GM21529 (cell line): ENCODE measurements at regions not wholly inside any gene's neighbourhood (a gene's known extent, or its start where the extent isn't known, plus 50 kb on each side); places are given as distances from the start of the nearest gene placed in this dataset.
A peak's percentile ranks its signal among the peaks of the same experiment; 100 is the strongest.

Source experiments
- ATAC-seq: cut with Tn5 transposase; IDR thresholded peaks from one replicate; pipeline ENCODE4 v1.9.1; 2021; ENCODE audit not compliant: unreplicated experiment

- no peak for ATAC-seq
These were observed 118.2 kb upstream of the C7orf33 start for GRCh38 chr7:148472406-148472805.

GRCh38 chr7:148473703-148474480 is 116.7 kb upstream of the C7orf33 start:
- ATAC-seq: no peak

- ATAC-seq: no peak
These were observed 116.0 kb upstream of the C7orf33 start for GRCh38 chr7:148474481-148475025.

GRCh38 chr7:148478551-148478950 is 112.0 kb upstream of the C7orf33 start:
- no peak for ATAC-seq

- no peak for ATAC-seq
These were observed 110.0 kb upstream of the C7orf33 start for GRCh38 chr7:148480479-148481146.

GRCh38 chr7:148481147-148481526 is 109.4 kb upstream of the C7orf33 start:
- ATAC-seq: no peak

- no peak for ATAC-seq
These were observed 108.5 kb upstream of the C7orf33 start for GRCh38 chr7:148481971-148482626.

- ATAC-seq: no peak
These were observed 106.9 kb upstream of the C7orf33 start for GRCh38 chr7:148483515-148484308.

GRCh38 chr7:148484486-148484885 is 106.1 kb upstream of the C7orf33 start:
- ATAC-seq: no peak

- ATAC-seq: no peak
These were observed 104.9 kb upstream of the C7orf33 start for GRCh38 chr7:148485618-148486017.

- no peak for ATAC-seq
These were observed 103.6 kb upstream of the C7orf33 start for GRCh38 chr7:148486937-148487336.

- ATAC-seq: no peak
These were observed 102.7 kb upstream of the C7orf33 start for GRCh38 chr7:148487912-148488311.

GRCh38 chr7:148489678-148490077 is 100.9 kb upstream of the C7orf33 start:
- no peak for ATAC-seq

- ATAC-seq: no peak
These were observed 98.3 kb upstream of the C7orf33 start for GRCh38 chr7:148492157-148492860.

GRCh38 chr7:148495605-148496004 is 95.0 kb upstream of the C7orf33 start:
- ATAC-seq: no peak

GRCh38 chr7:148500978-148501377 is 89.6 kb upstream of the C7orf33 start:
- no peak for ATAC-seq

GRCh38 chr7:148503900-148504487 is 86.6 kb upstream of the C7orf33 start:
- ATAC-seq: no peak

GRCh38 chr7:148505645-148506375 is 84.8 kb upstream of the C7orf33 start:
- no peak for ATAC-seq

GRCh38 chr7:148507064-148507573 is 83.4 kb upstream of the C7orf33 start:
- peak; percentile 99 for ATAC-seq
